ENCODE measurements at regions not wholly inside any gene's neighbourhood (a gene's known extent, or its start where the extent isn't known, plus 50 kb on each side); places are given as distances from the start of the nearest gene placed in this dataset.

DNA sequence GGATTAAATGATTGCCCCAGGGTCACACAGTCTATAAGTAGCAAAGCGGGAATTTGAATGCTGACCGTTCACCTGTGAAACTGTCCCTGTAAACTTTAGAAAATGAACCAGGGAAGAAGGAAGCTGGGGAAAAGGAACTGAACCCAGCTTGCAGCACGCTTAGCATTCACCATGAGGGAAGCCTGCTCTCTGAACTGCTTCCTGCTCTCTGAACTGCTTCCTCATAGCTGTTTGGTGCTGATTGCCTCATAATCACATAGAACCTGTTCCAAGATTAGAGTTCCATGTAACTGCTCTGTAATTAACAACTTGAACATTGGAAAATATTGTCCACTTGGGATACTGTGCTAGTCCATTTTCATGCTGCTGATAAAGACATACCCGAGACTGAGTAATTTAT, 1504.8 kb upstream of the TMEM132C start:
- H3K4me3 ChIP-seq (ENCODE audit: low read length in 3 of 3): no peak overlapping the region
- H3K4me1 ChIP-seq (ENCODE audit: control insufficient read depth in 3 of 3, insufficient read depth in 3 of 3, low read length in 3 of 3): no peaks in the 10 kb centered on the region
- H3K27me3 ChIP-seq (ENCODE audit: control insufficient read depth in 3 of 3, insufficient read depth in 3 of 3, low read length in 3 of 3): no peaks in the 10 kb centered on the region
- H3K9me3 ChIP-seq (ENCODE audit: control insufficient read depth in 3 of 3, low read length in 3 of 3): peaks cover 0 to 18% (median 5%) of the 10 kb centered on the region in 3 donors
- H3K36me3 ChIP-seq (ENCODE audit: control insufficient read depth in 3 of 3, insufficient read depth in 3 of 3, low read length in 3 of 3): peaks cover 0 to 2% (median 0%) of the 10 kb centered on the region in 3 donors
- no peak overlapping the region for H3K27ac ChIP-seq (ENCODE audit: low read depth, low read length)
- no peak overlapping the region for H3K9ac ChIP-seq (ENCODE audit: low read depth in 1 of 3, low read length in 3 of 3)

DNA sequence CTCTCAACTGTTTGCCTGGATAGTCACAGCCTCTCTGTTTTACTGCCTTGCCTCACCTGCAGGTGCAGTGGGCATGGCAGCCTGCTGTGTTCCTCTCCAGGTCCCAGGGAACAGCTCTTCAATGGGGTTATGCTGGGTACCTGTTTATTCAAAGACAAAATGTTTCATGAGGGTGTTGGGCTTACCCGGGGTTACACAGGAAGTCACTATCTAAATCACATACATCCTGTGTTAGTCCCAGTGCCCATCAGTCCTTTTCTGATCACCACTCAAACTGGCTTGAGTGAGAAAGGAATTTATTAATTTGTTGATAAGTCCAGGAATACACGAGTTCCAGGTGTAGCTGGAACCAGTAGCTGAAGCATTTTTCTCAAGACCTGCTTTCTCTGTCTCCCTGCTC, 1503.6 kb upstream of the TMEM132C start:
- peaks cover 0 to 18% (median 5%) of the 10 kb centered on the region in 3 donors for H3K9me3 ChIP-seq (ENCODE audit: control insufficient read depth in 3 of 3, low read length in 3 of 3)
- H3K27me3 ChIP-seq (ENCODE audit: control insufficient read depth in 3 of 3, insufficient read depth in 3 of 3, low read length in 3 of 3): no peaks in the 10 kb centered on the region
- H3K4me3 ChIP-seq (ENCODE audit: low read length in 3 of 3): no peak overlapping the region
- no peaks in the 10 kb centered on the region for H3K4me1 ChIP-seq (ENCODE audit: control insufficient read depth in 3 of 3, insufficient read depth in 3 of 3, low read length in 3 of 3)
- peaks cover 0 to 2% (median 0%) of the 10 kb centered on the region in 3 donors for H3K36me3 ChIP-seq (ENCODE audit: control insufficient read depth in 3 of 3, insufficient read depth in 3 of 3, low read length in 3 of 3)
- no peak overlapping the region for H3K27ac ChIP-seq (ENCODE audit: low read depth, low read length)
- no peak overlapping the region for H3K9ac ChIP-seq (ENCODE audit: low read depth in 1 of 3, low read length in 3 of 3)

DNA sequence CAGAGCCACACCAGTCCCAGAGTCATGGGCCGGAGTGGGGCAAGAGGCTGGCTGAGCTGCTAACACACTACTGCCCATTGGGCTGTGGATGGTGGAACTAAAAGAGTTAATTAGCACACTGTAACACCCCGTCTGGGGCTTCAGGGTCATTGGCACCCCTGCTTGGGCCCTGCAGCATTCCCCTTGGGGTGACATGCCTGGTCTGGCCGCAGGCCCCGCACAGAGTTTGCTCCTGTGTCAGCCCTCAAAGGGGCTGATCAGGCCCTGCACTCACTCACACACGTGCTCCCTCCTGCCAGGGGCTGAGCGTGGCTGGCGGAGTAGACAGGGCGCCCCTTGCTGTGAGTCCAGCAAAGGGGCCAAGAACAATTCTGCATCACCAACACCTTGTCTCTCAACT, 1499.6 kb upstream of the TMEM132C start:
- Histone ChIP-seq H3K27me3 (ENCODE audit: control insufficient read depth in 3 of 3, insufficient read depth in 3 of 3, low read length in 3 of 3) (no peaks in the 10 kb centered on the region), H3K27ac (ENCODE audit: low read depth, low read length) (no peak overlapping the region), H3K4me1 (ENCODE audit: control insufficient read depth in 3 of 3, insufficient read depth in 3 of 3, low read length in 3 of 3) (peaks cover 0 to 3% (median 0%) of the 10 kb centered on the region in 3 donors), H3K9ac (ENCODE audit: low read depth in 1 of 3, low read length in 3 of 3) (no peak overlapping the region), H3K4me3 (ENCODE audit: low read length in 3 of 3) (no peak overlapping the region), H3K9me3 (ENCODE audit: control insufficient read depth in 3 of 3, low read length in 3 of 3) (peaks cover 0 to 18% (median 5%) of the 10 kb centered on the region in 3 donors), H3K36me3 (ENCODE audit: control insufficient read depth in 3 of 3, insufficient read depth in 3 of 3, low read length in 3 of 3) (peaks cover 0 to 2% (median 0%) of the 10 kb centered on the region in 3 donors)

DNA sequence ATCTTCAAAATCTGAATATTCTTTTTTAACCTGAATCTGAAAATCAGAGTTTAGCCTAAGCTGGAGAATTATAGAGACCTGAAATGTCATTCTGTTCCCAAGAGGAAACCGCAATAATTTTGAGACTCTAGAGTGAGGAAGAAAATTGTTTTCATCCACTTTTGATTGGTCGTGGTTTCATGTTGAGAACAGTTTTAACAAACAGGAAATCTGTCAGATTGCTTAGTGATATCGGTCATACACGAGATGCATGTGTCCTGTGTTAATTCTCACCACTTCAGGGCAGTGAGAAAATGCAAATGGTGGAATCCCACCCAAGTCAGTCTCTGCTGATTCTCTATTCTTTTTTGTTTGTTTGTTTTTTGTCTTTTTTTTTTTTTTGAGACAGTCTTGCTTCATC, 1498.5 kb upstream of the TMEM132C start:
- Histone ChIP-seq H3K36me3 (ENCODE audit: control insufficient read depth in 3 of 3, insufficient read depth in 3 of 3, low read length in 3 of 3) (peaks cover 0 to 2% (median 0%) of the 10 kb centered on the region in 3 donors), H3K9me3 (ENCODE audit: control insufficient read depth in 3 of 3, low read length in 3 of 3) (peaks cover 0 to 14% (median 3%) of the 10 kb centered on the region in 3 donors), H3K4me3 (ENCODE audit: low read length in 3 of 3) (no peak overlapping the region), H3K4me1 (ENCODE audit: control insufficient read depth in 3 of 3, insufficient read depth in 3 of 3, low read length in 3 of 3) (peaks cover 0 to 3% (median 0%) of the 10 kb centered on the region in 3 donors), H3K9ac (ENCODE audit: low read depth in 1 of 3, low read length in 3 of 3) (no peak overlapping the region), H3K27ac (ENCODE audit: low read depth, low read length) (no peak overlapping the region), H3K27me3 (ENCODE audit: control insufficient read depth in 3 of 3, insufficient read depth in 3 of 3, low read length in 3 of 3) (no peaks in the 10 kb centered on the region)

- Histone ChIP-seq H3K36me3 (ENCODE audit: control insufficient read depth in 3 of 3, insufficient read depth in 3 of 3, low read length in 3 of 3) (peaks cover 0 to 2% (median 0%) of the 10 kb centered on the region in 3 donors), H3K27ac (ENCODE audit: low read depth, low read length) (no peak overlapping the region), H3K4me3 (ENCODE audit: low read length in 3 of 3) (no peak overlapping the region), H3K9me3 (ENCODE audit: control insufficient read depth in 3 of 3, low read length in 3 of 3) (peaks cover 0 to 3% (median 3%) of the 10 kb centered on the region in 3 donors), H3K4me1 (ENCODE audit: control insufficient read depth in 3 of 3, insufficient read depth in 3 of 3, low read length in 3 of 3) (peaks cover 0 to 3% (median 0%) of the 10 kb centered on the region in 3 donors), H3K27me3 (ENCODE audit: control insufficient read depth in 3 of 3, insufficient read depth in 3 of 3, low read length in 3 of 3) (no peaks in the 10 kb centered on the region), H3K9ac (ENCODE audit: low read depth in 1 of 3, low read length in 3 of 3) (no peak overlapping the region)
These were observed 1496.8 kb upstream of the TMEM132C start for GRCh38 chr12:126770188-126770587.

- H3K4me1 ChIP-seq (ENCODE audit: control insufficient read depth in 3 of 3, insufficient read depth in 3 of 3, low read length in 3 of 3): peaks cover 0 to 3% (median 0%) of the 10 kb centered on the region in 3 donors
- no peaks in the 10 kb centered on the region for H3K9me3 ChIP-seq (ENCODE audit: control insufficient read depth in 3 of 3, low read length in 3 of 3)
- H3K27ac ChIP-seq (ENCODE audit: low read depth, low read length): no peak overlapping the region
- peak overlapping the region in 2 of 3 donors; percentile 16 to 24 for H3K9ac ChIP-seq (ENCODE audit: low read depth in 1 of 3, low read length in 3 of 3)
- H3K4me3 ChIP-seq (ENCODE audit: low read length in 3 of 3): peak overlapping the region; percentile 51 to 78 (median 57)
- H3K27me3 ChIP-seq (ENCODE audit: control insufficient read depth in 3 of 3, insufficient read depth in 3 of 3, low read length in 3 of 3): no peaks in the 10 kb centered on the region
- H3K36me3 ChIP-seq (ENCODE audit: control insufficient read depth in 3 of 3, insufficient read depth in 3 of 3, low read length in 3 of 3): no peaks in the 10 kb centered on the region
These were observed 1494.7 kb upstream of the TMEM132C start for GRCh38 chr12:126772171-126772864.

GRCh38 chr12:126773012-126773411, 1494.0 kb upstream of the TMEM132C start:
- no peaks in the 10 kb centered on the region for H3K27me3 ChIP-seq (ENCODE audit: control insufficient read depth in 3 of 3, insufficient read depth in 3 of 3, low read length in 3 of 3)
- no peak overlapping the region for H3K9ac ChIP-seq (ENCODE audit: low read depth in 1 of 3, low read length in 3 of 3)
- peaks cover 0 to 3% (median 0%) of the 10 kb centered on the region in 3 donors for H3K4me1 ChIP-seq (ENCODE audit: control insufficient read depth in 3 of 3, insufficient read depth in 3 of 3, low read length in 3 of 3)
- no peaks in the 10 kb centered on the region for H3K9me3 ChIP-seq (ENCODE audit: control insufficient read depth in 3 of 3, low read length in 3 of 3)
- no peaks in the 10 kb centered on the region for H3K36me3 ChIP-seq (ENCODE audit: control insufficient read depth in 3 of 3, insufficient read depth in 3 of 3, low read length in 3 of 3)
- no peak overlapping the region for H3K27ac ChIP-seq (ENCODE audit: low read depth, low read length)
- H3K4me3 ChIP-seq (ENCODE audit: low read length in 3 of 3): no peak overlapping the region

DNA sequence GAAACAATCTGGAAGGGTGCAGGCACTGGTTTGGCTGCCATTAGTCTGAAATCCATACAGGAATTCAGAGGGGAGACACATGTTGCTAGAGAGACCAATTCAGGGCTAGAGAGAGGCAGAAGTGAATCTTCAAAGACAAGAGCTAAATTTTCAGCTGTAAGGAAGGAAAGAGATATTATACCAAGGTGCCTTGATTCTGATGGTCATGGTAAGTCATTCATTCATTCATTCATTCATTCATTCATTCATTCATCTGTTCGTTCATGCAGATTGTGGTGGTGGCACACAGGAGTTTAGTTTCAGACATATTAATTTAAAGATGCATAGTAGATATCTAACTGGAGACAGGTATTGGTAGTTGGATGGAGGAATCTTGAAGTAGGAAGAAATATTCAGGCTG, 1493.5 kb upstream of the TMEM132C start:
- no peaks in the 10 kb centered on the region for H3K9me3 ChIP-seq (ENCODE audit: control insufficient read depth in 3 of 3, low read length in 3 of 3)
- H3K4me1 ChIP-seq (ENCODE audit: control insufficient read depth in 3 of 3, insufficient read depth in 3 of 3, low read length in 3 of 3): peaks cover 0 to 3% (median 0%) of the 10 kb centered on the region in 3 donors
- no peaks in the 10 kb centered on the region for H3K27me3 ChIP-seq (ENCODE audit: control insufficient read depth in 3 of 3, insufficient read depth in 3 of 3, low read length in 3 of 3)
- H3K36me3 ChIP-seq (ENCODE audit: control insufficient read depth in 3 of 3, insufficient read depth in 3 of 3, low read length in 3 of 3): no peaks in the 10 kb centered on the region
- H3K4me3 ChIP-seq (ENCODE audit: low read length in 3 of 3): no peak overlapping the region
- no peak overlapping the region for H3K9ac ChIP-seq (ENCODE audit: low read depth in 1 of 3, low read length in 3 of 3)
- no peak overlapping the region for H3K27ac ChIP-seq (ENCODE audit: low read depth, low read length)

GRCh38 chr12:126776026-126776655, 1490.8 kb upstream of the TMEM132C start:
- Histone ChIP-seq H3K27ac (ENCODE audit: low read depth, low read length) (no peak overlapping the region), H3K27me3 (ENCODE audit: control insufficient read depth in 3 of 3, insufficient read depth in 3 of 3, low read length in 3 of 3) (no peaks in the 10 kb centered on the region)

GRCh38 chr12:126780343-126780742, 1486.6 kb upstream of the TMEM132C start:
- Histone ChIP-seq H3K9ac (ENCODE audit: low read depth in 1 of 3, low read length in 3 of 3) (no peak overlapping the region), H3K36me3 (ENCODE audit: control insufficient read depth in 3 of 3, insufficient read depth in 3 of 3, low read length in 3 of 3) (no peaks in the 10 kb centered on the region), H3K27me3 (ENCODE audit: control insufficient read depth in 3 of 3, insufficient read depth in 3 of 3, low read length in 3 of 3) (no peaks in the 10 kb centered on the region), H3K4me1 (ENCODE audit: control insufficient read depth in 3 of 3, insufficient read depth in 3 of 3, low read length in 3 of 3) (no peaks in the 10 kb centered on the region), H3K27ac (ENCODE audit: low read depth, low read length) (no peak overlapping the region), H3K9me3 (ENCODE audit: control insufficient read depth in 3 of 3, low read length in 3 of 3) (no peaks in the 10 kb centered on the region), H3K4me3 (ENCODE audit: low read length in 3 of 3) (no peak overlapping the region)

More at GRCh38 chr12:126776026-126776655, 1490.8 kb upstream of the TMEM132C start:
- Histone ChIP-seq H3K36me3 (ENCODE audit: control insufficient read depth in 3 of 3, insufficient read depth in 3 of 3, low read length in 3 of 3) (no peaks in the 10 kb centered on the region), H3K9ac (ENCODE audit: low read depth in 1 of 3, low read length in 3 of 3) (no peak overlapping the region), H3K9me3 (ENCODE audit: control insufficient read depth in 3 of 3, low read length in 3 of 3) (no peaks in the 10 kb centered on the region), H3K4me3 (ENCODE audit: low read length in 3 of 3) (no peak overlapping the region), H3K4me1 (ENCODE audit: control insufficient read depth in 3 of 3, insufficient read depth in 3 of 3, low read length in 3 of 3) (peaks cover 0 to 3% (median 0%) of the 10 kb centered on the region in 3 donors)

Data from skeletal muscle tissue (tissue), 3 donors.